Activated CD4-positive, alpha-beta memory T cell treated with anti-CD3 and anti-CD28 coated beads, Interleukin-2, amount 10 ng/mL, durations not matched to agents 7 days and 5 days (primary cell): ENCODE measurements at regions not wholly inside any gene's neighbourhood (a gene's known extent, or its start where the extent isn't known, plus 50 kb on each side); places are given as distances from the start of the nearest gene placed in this dataset.
"Not testable (repeated sequence)": the region's sequence is repeated elsewhere in the genome, so short reads cannot be mapped to it uniquely, and the experiment has no call there.

Source experiments
- CTCF ChIA-PET: fragments of 350-600 bp; sonication (Branson Sonifier 250); formaldehyde crosslinking; loops from one replicate; lab custom pipeline; 2021; ENCODE audit warnings: antibody characterized with exemption, inconsistent platforms; lab: Charles Lee
- POLR2A ChIA-PET: fragments of 350-600 bp; sonication (Branson Sonifier 250); formaldehyde crosslinking; loops from one replicate; lab custom pipeline; 2021; ENCODE audit warnings: antibody characterized with exemption; lab: Charles Lee
- DNase-seq: peaks from one replicate; pipeline ENCODE4 v3.0.0-alpha.2; 2020
- H3K27ac Mint-ChIP-seq: one replicate; pipeline ENCODE4 v1.8.0; 2021; ENCODE audit warnings: mild to moderate bottlenecking, mixed read lengths
- H3K27me3 Mint-ChIP-seq: one replicate; pipeline ENCODE4 v1.8.0; 2021; ENCODE audit warnings: mixed read lengths
- H3K36me3 Mint-ChIP-seq: one replicate; pipeline ENCODE4 v1.8.0; 2021; ENCODE audit warnings: low read depth, mixed read lengths
- H3K4me1 Mint-ChIP-seq: one replicate; pipeline ENCODE4 v1.8.0; 2021; ENCODE audit warnings: mixed read lengths
- H3K4me3 Mint-ChIP-seq: one replicate; pipeline ENCODE4 v1.8.0; 2021; ENCODE audit warnings: mild to moderate bottlenecking, mixed read lengths
- H3K9me3 Mint-ChIP-seq: one replicate; pipeline ENCODE4 v1.8.0; 2021; ENCODE audit warnings: mixed read lengths

DNA sequence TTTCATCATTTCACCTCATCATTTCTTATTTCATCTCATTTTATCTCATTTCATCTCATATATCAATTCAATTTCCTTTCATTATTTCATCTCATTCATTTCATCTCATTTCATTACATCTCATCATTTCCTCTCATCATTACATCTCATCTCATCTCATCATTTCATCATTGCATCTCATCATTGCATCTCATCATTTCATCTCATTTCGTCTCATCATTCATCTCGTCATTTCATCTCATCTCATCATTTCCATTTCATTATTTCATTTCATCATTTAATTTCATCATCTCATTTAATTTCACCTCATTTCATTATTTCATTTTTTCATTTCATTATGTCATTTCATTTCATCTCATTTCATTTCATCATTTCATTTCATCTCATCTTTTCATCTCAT, 168.5 kb upstream of the FAM72C start:
- H3K9me3 Mint-ChIP-seq, H3K27me3 Mint-ChIP-seq, H3K27ac Mint-ChIP-seq, DNase-seq, CTCF ChIA-PET, H3K4me3 Mint-ChIP-seq, POLR2A ChIA-PET, H3K4me1 Mint-ChIP-seq, H3K36me3 Mint-ChIP-seq: not testable (repeated sequence)

DNA sequence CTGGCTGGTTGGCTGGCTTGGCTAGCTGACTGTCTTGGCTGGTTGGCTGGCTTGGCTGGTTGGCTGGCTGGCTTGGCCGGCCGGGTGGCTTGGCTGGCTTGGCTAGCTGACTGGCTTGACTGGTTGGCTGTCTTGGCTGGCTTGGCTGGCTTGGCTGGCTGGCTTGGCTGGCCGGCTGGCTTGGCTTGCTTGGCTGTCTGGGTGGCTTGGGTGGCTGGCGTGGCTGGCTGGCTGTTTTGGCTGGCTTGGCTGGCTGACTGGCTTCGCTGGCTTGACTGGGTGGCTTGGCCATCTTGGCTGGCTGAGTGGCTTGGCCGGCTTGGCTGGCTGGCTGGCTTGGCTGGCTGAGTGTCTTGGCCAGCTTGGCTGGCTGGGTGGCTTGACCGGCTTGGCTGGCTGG, 133.2 kb upstream of the FAM72C start:
- H3K9me3 Mint-ChIP-seq, CTCF ChIA-PET, POLR2A ChIA-PET, H3K27ac Mint-ChIP-seq, H3K27me3 Mint-ChIP-seq, H3K36me3 Mint-ChIP-seq, DNase-seq, H3K4me3 Mint-ChIP-seq, H3K4me1 Mint-ChIP-seq: not testable (repeated sequence)

DNA sequence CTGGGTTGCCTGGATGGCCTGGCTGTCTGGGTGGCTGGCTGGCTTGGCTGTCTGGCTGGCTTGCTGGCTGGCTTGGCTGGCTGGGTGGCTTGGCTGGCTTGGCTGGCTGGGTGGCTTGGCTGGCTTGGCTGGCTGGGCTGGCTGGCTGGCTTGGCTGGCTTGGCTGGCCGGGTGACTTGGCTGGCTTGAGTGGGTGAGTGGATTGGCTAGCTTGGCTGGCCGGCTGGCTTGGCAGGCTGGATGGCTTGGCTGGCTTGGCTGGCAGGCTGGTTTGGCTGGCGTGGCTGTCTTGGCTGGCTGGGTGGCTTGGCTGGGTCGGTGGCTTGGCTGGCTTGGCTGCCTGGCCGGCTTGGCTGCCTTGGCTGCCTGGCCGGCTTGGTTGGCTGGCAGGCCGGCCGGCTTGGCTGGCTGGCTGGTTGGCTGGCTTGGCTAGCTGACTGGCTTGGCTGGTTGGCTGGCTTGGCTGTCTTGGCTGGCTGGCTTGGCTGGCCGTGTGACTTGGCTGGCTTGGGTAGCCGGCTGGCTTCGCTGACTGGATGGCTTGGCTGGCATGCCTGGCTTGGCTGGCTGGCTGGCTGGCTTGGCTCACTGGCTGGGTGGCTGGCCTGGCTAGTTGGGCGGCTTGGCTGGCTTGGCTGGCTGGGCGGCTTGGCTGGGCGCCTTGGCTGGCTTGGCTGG, 132.4 kb upstream of the FAM72C start:
- POLR2A ChIA-PET, H3K4me1 Mint-ChIP-seq, H3K27ac Mint-ChIP-seq, CTCF ChIA-PET, H3K36me3 Mint-ChIP-seq, H3K27me3 Mint-ChIP-seq, H3K4me3 Mint-ChIP-seq, H3K9me3 Mint-ChIP-seq: not testable (repeated sequence)
- DNase-seq, result peak; percentile 34

DNA sequence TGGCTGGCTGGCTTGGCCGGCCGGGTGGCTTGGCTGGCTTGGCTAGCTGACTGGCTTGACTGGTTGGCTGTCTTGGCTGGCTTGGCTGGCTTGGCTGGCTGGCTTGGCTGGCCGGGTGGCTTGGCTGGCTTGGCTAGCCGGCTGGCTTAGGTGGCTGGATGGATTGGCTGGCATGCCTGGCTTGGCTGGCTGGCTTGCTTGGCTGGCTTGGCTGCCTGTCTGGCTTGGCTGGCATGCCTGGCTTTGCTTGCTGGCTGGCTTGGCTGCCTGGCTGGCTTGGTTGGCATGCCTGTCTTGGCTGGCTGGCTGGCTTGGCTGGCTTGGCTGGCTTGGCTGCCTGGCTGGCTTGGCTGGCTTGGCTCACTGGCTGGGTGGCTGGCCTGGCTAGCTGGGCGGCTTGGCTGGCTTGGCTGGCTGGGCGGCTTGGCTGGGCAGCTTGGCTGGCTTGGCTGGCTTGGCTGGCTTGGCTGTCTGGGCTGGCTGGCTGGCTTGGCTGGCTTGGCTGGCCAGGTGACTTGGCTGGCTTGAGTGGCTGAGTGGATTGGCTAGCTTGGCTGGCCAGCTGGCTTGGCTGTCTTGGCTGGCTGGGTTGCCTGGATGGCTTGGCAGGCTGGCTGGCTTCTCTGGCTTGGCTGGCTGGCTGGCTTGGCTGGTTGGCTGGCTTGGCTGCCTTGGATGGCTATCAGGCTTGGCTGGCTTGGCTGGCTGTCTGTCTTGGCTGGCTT, 131.5 kb upstream of the FAM72C start:
- H3K36me3 Mint-ChIP-seq, H3K27me3 Mint-ChIP-seq, H3K4me3 Mint-ChIP-seq, CTCF ChIA-PET, POLR2A ChIA-PET, H3K9me3 Mint-ChIP-seq, H3K27ac Mint-ChIP-seq, H3K4me1 Mint-ChIP-seq: not testable (repeated sequence)
- DNase-seq, result peak; percentile 35

DNA sequence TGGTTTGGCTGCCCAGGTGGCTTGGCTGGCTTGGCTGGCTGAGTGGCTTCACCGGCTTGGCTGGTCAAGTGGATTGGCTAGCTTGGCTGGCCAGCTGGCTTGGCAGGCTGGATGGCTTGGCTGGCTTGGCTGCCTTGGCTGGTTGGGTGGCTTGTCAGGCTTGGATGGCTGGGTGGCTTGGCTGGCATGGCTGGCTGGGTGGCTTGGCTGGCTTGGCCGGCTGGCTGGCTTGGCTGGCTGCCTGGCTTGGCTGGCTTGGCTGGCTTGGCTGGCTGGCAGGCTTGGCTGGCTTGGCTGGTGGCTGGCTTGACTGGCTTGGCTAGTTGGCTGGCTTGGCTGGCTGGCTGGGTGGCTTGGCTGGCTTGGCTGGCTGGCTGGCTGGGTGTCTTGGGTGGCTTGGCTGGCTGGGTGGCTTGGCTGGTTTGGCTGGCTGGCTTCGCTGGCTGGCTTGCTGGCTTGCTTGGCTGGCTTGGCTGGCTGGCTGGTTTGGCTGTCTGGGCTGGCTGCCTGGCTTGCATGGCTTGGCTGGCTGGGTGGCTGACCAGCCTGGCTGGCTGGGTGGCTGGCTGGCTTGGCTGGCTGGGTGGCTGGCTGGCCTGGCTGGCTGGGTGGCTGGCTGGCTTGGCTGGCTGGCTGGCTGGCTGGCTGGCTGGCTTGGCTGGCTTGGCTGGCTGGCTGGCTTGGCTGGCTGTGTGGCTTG, 130.4 kb upstream of the FAM72C start:
- H3K27ac Mint-ChIP-seq, H3K36me3 Mint-ChIP-seq, H3K4me3 Mint-ChIP-seq, CTCF ChIA-PET, H3K9me3 Mint-ChIP-seq, H3K4me1 Mint-ChIP-seq, POLR2A ChIA-PET, H3K27me3 Mint-ChIP-seq: not testable (repeated sequence)
- peak; percentile 16 for DNase-seq

DNA sequence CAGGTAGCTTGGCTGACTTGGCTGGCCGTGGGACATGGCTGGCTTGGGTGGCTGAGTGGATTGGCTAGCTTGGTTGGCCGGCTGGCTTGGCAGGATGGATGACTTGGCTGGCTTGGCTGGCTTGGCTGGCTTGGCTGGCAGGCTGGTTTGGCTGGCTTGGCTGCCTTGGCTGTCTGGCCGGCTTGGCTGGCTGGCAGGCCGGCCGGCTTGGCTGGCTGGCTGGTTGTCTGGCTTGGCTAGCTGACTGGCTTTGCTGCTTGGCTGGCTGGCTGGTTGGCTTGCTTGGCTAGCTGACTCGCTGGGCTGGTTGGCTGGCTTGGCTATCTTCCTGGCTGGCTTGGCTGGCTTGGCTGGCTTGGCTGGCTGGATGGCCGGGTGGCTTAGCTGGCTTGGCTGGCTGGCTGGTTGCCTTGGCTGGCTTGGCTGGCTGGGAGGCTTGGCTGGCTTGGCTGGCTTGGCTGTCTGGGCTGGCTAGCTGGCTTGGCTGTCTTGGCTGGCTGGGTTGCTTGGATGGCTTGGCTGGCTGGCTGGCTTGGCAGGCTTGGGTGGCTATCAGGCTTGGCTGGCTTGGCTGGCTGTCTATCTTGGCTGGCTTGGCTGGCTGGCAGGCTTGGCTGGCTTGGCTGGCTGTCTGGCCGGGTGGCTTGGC, 129.7 kb upstream of the FAM72C start:
- peak; percentile 15 for DNase-seq
- Mint-ChIP-seq H3K27me3 (no peaks in the 10 kb centered on the region), H3K4me3 (no peak overlapping the region), H3K4me1 (no peaks in the 10 kb centered on the region), H3K36me3 (no peaks in the 10 kb centered on the region), H3K27ac (no peak overlapping the region), H3K9me3 (peaks cover 6% of the 10 kb centered on the region)
- POLR2A ChIA-PET, result no interaction called here
- CTCF ChIA-PET, result no interaction called here

DNA sequence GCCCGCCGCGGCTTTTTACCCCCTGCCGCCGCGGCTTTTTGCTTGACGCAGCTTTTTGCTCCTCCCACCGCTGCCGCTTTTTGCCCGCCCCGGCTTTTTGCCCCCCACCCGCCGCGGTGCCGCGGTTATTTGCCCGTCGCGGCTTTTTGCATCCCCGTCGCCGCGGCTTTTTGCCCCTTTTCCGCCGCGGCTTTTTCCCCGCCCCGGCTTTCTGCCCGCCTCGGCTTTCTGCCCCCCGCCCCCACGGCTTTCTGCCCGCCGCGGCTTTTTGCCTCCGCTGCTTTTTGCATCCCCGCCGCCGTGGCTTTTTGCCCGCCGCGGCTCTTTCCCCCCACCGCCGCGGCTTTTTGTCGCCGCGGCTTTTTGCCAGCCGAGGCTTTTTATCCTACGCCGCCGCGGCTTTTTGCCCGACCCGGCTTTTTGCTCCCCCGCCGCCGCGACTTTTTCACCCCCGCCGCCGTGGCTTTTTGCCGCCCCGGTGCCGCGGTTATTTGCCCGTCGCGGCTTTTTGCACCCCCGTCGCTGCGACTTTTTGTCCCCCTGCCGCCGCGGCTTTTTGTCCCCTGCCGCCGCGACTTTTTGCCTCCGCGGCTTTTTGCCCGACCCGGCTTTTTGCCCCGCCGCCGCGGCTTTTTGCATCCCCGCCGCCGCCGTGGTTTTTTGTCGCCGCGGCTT, 105.5 kb upstream of the FAM72C start:
- H3K27me3 Mint-ChIP-seq, H3K36me3 Mint-ChIP-seq, H3K9me3 Mint-ChIP-seq, H3K4me1 Mint-ChIP-seq, POLR2A ChIA-PET, CTCF ChIA-PET: not testable (repeated sequence)
- Mint-ChIP-seq H3K4me3 (peak overlapping the region; percentile 46), H3K27ac (peak overlapping the region; percentile 47)
- DNase-seq, result peak; percentile 19

DNA sequence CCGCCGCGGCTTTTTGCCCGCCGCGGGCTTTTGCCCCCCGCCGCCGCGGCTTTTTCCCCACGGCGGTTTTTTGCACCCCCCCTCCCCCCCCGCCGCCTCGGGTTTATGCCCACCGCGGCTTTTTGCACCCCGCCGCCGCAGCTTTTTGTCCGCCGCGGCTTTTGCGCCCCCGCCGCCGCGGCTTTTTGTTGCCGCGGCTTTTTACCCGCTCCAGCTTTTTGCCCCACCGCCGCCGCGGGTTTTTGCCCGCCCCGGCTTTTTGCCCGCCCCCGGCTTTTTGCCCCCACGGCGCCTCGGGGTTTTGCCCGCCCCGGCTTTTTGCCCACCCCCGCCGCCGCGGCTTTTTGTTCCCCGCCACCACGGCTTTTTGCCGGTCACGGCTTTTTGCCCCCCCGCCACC, 104.9 kb upstream of the FAM72C start:
- POLR2A ChIA-PET, H3K36me3 Mint-ChIP-seq, H3K4me3 Mint-ChIP-seq, H3K27ac Mint-ChIP-seq, CTCF ChIA-PET, H3K9me3 Mint-ChIP-seq, H3K4me1 Mint-ChIP-seq, H3K27me3 Mint-ChIP-seq, DNase-seq: not testable (repeated sequence)

DNA sequence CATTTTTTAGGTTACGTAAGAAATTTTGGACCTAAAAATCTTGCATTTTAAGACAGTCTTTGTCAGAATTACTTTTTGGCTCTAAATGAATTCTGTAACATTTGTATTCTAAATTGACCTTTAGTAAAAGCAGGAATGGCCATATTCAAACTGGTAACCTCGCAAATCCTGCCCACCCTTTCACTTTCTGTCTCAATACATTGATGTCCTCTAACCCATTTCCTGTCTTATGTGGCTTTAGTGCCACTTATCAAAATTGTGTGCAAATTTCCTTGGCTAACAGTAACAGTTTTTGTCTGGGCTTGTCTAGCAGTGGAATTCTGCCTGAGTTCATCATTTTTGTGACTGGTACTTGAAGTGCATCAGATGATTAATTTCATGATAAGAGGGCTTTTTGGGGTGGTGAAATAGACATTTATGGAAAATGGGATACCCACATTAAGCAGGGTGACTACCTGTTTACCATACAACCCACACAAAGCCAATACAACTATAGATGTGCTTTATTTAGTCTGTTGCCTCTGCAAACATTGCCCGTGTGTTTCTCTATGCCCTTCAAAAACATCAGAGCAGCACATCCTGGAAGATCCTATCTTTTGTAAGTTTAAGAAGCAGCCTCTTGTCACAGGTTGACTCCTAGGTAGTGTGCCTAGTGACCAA, 98.7 kb upstream of the FAM72C start:
- H3K9me3 Mint-ChIP-seq, H3K36me3 Mint-ChIP-seq, DNase-seq, POLR2A ChIA-PET, H3K27ac Mint-ChIP-seq, CTCF ChIA-PET, H3K4me1 Mint-ChIP-seq, H3K4me3 Mint-ChIP-seq, H3K27me3 Mint-ChIP-seq: not testable (repeated sequence)

DNA sequence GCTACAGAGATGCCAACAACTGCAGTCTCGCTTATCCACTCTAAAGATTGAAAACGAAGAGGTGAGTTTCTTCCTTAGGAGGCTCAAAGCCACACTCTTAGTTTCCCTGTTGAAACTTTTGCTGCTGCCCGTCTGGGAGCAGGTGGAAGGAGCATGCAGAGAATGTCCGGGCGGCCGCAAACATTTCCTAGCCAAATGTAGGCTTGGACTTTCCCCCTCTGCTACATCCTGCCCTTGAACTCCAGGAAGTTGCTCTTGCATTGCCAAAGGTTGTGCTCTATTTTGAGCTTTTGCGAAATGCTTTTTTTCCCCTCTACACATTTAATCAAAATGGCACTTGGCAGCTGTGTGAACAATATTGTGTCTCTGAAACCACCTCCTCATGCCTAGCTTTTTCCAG, 95.3 kb upstream of the FAM72C start:
- H3K4me3 Mint-ChIP-seq, H3K27ac Mint-ChIP-seq, H3K9me3 Mint-ChIP-seq, POLR2A ChIA-PET, DNase-seq, H3K27me3 Mint-ChIP-seq, H3K4me1 Mint-ChIP-seq, H3K36me3 Mint-ChIP-seq, CTCF ChIA-PET: not testable (repeated sequence)

DNA sequence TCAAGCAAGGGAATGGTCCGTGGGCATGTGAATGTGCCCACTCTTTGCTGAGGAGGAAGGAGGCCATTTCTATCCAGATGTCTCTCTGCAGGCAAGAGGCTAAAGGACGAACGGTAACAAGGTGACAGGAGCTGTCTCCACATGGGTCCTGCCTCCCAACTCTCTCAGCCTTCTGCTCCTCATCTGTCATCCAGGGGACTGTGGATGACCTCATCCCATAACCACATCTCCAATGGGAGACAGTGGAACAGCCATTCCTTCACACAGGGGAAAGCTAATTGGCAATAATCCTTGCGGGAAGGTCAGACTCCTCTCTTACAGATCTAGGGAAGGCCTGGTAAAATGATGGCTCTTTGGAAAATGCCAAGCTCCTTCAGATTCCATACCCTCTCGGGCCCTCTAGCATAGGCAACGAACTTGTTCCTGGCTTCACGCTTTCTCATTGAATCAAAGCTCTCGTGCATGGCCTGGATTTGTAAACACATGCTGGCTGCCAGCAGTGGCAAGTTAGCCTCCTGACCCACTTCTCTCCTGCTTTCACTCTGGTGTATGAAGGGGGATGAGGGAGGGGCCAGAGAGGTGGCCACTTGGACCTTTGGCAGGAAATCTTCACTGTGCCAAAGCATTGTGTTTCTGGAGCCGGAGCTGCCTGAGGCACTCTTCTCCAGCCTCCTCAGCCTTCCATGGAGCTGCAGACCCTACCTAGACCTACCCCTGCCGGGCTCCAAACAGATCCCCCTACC, 94.5 kb upstream of the FAM72C start:
- CTCF ChIA-PET, H3K9me3 Mint-ChIP-seq, H3K27ac Mint-ChIP-seq, H3K36me3 Mint-ChIP-seq, H3K4me1 Mint-ChIP-seq, H3K27me3 Mint-ChIP-seq, DNase-seq, POLR2A ChIA-PET, H3K4me3 Mint-ChIP-seq: not testable (repeated sequence)

DNA sequence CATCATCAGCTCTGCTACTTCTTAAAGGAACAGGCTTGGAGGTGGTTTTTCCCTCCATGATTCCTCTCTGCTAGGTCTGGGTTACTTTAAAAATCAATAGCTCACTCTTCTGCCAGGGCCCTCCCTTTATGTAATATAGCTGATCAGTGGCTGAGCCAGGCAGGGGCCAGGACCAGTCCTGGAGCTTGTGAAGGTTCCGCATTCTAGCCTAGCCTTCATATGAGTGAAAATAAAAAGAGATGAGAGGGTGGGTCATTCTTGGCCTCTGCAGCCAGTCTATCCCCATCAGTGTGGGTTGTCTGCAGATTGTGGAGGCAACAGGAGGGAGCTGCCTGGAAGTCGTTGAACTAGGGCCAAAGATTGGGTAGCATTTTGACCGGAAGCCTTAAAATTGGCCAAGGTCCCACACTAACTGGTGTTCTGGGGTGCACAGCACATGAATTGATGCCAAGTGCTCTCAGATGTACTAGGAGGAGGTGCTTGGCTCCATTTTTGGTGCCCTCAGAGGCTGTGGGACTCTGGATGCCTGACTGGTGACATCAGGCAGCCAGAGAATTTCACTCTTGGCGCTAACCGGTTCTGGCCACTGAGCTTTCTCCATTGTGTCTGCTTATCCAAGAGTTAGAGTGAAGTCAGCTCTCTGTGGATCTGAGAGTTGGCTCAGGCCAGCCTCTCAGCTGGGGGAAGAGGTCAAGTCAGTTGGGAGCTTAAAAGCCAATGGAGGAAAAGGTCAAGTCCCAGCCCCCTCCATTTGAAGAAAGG, 93.7 kb upstream of the FAM72C start:
- DNase-seq, H3K4me1 Mint-ChIP-seq, CTCF ChIA-PET, POLR2A ChIA-PET, H3K4me3 Mint-ChIP-seq, H3K36me3 Mint-ChIP-seq, H3K27me3 Mint-ChIP-seq, H3K27ac Mint-ChIP-seq, H3K9me3 Mint-ChIP-seq: not testable (repeated sequence)
